ENCODE measurements at regions not wholly inside any gene's neighbourhood (a gene's known extent, or its start where the extent isn't known, plus 50 kb on each side); places are given as distances from the start of the nearest gene placed in this dataset.

DNA sequence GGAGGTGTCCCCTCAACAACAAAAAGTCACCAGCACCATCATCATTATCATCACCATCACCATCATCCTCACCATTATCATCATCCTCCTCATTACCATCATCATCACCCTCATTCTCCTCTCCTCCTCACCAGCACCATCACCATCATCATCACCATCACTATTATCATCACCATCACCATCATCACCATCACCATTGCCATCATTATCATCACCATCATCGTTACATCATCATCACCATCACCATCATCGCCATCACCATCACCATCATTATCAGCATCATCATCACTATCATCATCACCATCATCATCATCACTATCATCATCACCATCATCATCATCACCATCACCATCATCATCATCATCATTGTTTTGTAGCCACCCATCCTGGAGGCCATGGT, 212.6 kb downstream of the MN1 start:
- DNase-seq (ENCODE audit: low read depth): no peak
- peaks cover 8% of the 10 kb centered on the region for H3K27me3 ChIP-seq (ENCODE audit: control insufficient read depth, insufficient read depth, low read length)
- no peak overlapping the region for H3K4me3 ChIP-seq (ENCODE audit: low read depth, low read length)
- TF ChIP-seq CTCF (IDR thresholded peaks at IDR 0.05; ENCODE audit: insufficient read depth, low read length, poor library complexity, severe bottlenecking): no peak
- no peaks in the 10 kb centered on the region for H3K36me3 ChIP-seq (ENCODE audit: control insufficient read depth, insufficient read depth, low read length)

DNA sequence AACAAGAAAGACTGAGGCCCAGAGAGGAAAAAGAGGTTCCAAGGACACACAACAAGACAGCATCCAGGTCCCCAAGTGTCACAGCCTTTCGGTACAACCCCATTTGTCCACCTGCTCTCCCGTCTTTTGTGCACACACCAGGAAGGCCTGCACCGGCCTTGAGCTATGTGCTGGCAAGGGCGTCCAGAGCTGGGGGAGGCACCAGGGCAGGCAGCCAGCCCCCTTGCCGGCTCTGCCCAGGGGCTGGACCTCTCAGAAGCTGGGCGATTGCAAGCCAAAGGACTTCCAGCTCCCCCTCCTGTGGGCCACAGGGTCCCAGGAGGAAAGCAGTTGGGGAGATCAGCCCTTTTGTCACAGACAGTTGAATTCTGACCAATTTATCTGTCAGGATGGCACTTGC, 210.5 kb downstream of the MN1 start:
- DNase-seq (ENCODE audit: low read depth): no peak
- no peak for TF ChIP-seq CTCF (IDR thresholded peaks at IDR 0.05; ENCODE audit: insufficient read depth, low read length, poor library complexity, severe bottlenecking)
- Histone ChIP-seq H3K27me3 (ENCODE audit: control insufficient read depth, insufficient read depth, low read length) (peaks cover 7% of the 10 kb centered on the region), H3K36me3 (ENCODE audit: control insufficient read depth, insufficient read depth, low read length) (no peaks in the 10 kb centered on the region), H3K4me3 (ENCODE audit: low read depth, low read length) (no peak overlapping the region)

DNA sequence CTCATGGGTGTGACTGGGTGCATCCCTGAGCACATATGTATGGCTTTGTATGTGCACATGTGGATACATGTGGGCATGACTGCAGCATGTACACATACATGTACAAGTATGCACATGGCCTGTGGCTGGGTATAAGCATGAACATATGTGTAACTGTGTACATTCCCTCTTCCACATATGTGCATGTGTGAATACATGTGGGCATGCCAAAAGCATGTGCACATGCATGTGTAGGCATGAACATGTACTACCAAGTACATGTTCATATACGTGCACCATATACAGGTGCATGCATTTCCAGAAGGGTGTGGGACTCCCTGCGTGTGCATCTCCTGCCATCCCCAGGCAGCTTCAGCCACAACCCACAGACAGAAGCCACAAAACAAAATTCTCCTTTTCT, 208.2 kb downstream of the MN1 start:
- Histone ChIP-seq H3K4me3 (ENCODE audit: low read depth, low read length) (no peak overlapping the region), H3K36me3 (ENCODE audit: control insufficient read depth, insufficient read depth, low read length) (no peaks in the 10 kb centered on the region), H3K27me3 (ENCODE audit: control insufficient read depth, insufficient read depth, low read length) (peaks cover 7% of the 10 kb centered on the region)
- no peak for TF ChIP-seq CTCF (IDR thresholded peaks at IDR 0.05; ENCODE audit: insufficient read depth, low read length, poor library complexity, severe bottlenecking)
- DNase-seq (ENCODE audit: low read depth): no peak

DNA sequence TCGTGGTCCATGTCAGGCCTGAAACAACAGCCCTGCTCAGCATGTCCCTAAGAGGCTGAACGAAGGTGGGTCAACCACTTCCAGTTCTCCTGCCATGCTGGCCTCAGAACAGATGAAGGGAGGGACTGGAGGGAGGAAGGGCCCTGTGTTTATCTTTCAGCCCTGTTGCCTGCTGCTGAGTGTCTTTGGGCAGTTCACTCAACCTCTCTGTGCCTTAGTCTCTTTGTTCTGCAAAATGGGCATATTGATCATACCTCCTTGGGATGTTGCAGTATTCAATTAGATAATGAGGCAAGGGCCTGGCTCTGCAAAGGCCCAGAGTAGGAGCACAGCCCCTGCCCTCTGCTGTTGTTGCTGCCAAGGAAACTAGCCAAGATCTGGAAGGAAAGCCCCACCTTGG, 207.5 kb downstream of the MN1 start:
- TF ChIP-seq CTCF (IDR thresholded peaks at IDR 0.05; ENCODE audit: insufficient read depth, low read length, poor library complexity, severe bottlenecking): no peak
- H3K36me3 ChIP-seq (ENCODE audit: control insufficient read depth, insufficient read depth, low read length): no peaks in the 10 kb centered on the region
- H3K4me3 ChIP-seq (ENCODE audit: low read depth, low read length): no peak overlapping the region
- DNase-seq (ENCODE audit: low read depth): no peak
- peaks cover 7% of the 10 kb centered on the region for H3K27me3 ChIP-seq (ENCODE audit: control insufficient read depth, insufficient read depth, low read length)

GRCh38 chr22:27594474-27595134, 207.0 kb downstream of the MN1 start:
- no peak for TF ChIP-seq CTCF (IDR thresholded peaks at IDR 0.05; ENCODE audit: insufficient read depth, low read length, poor library complexity, severe bottlenecking)
- no peak for DNase-seq (ENCODE audit: low read depth)
- H3K36me3 ChIP-seq (ENCODE audit: control insufficient read depth, insufficient read depth, low read length): no peaks in the 10 kb centered on the region
- H3K27me3 ChIP-seq (ENCODE audit: control insufficient read depth, insufficient read depth, low read length): peaks cover 7% of the 10 kb centered on the region
- H3K4me3 ChIP-seq (ENCODE audit: low read depth, low read length): no peak overlapping the region

Data from kidney epithelial cell (primary cell).